Mammary epithelial cell (primary cell): ENCODE measurements at regions not wholly inside any gene's neighbourhood (a gene's known extent, or its start where the extent isn't known, plus 50 kb on each side); places are given as distances from the start of the nearest gene placed in this dataset.

ENCODE experiments used
- CTCF ChIP-seq, 2 donors: IDR thresholded peaks in 1 of 2; conservative IDR thresholded peaks in 1 of 2; 2 replicates each; pipeline ENCODE4 v1.5.1; 2011 to 2012; ENCODE audit warnings: inconsistent platforms in 2 of 2, low read length in 2 of 2, mild to moderate bottlenecking in 2 of 2, control low read depth in 1 of 2, low read depth in 1 of 2; ENCODE audit not compliant: insufficient read depth in 1 of 2; ENCODE audit errors: extremely low read depth in 1 of 2
- EZH2 ChIP-seq: IDR thresholded peaks from 2 replicates; pipeline ENCODE4 v1.6.1; 2012; ENCODE audit warnings: low read length, inconsistent platforms, borderline replicate concordance

GRCh38 chr2:175282300-175282699 is 100.8 kb upstream of the ATP5MC3 start:
- TF ChIP-seq CTCF (conservative IDR thresholded peaks at IDR 0.05 in 1 of 2, IDR thresholded peaks at IDR 0.05 in 1 of 2; ENCODE audit: extremely low read depth in 1 of 2, insufficient read depth in 1 of 2, low read depth in 1 of 2, low read length in 2 of 2) (peak; percentile 37 to 49), EZH2 (no peak)
